Hepatocyte (in vitro differentiated cells): ENCODE measurements at regions not wholly inside any gene's neighbourhood (a gene's known extent, or its start where the extent isn't known, plus 50 kb on each side); places are given as distances from the start of the nearest gene placed in this dataset.

Source experiments
- DNase-seq: peaks from one replicate; pipeline ENCODE4 v3.0.0-alpha.2; 2016; ENCODE audit warnings: low spot score
- H2AFZ ChIP-seq: fragments of 200-600 bp; sonication (generic); 2 replicates; pipeline ENCODE4 v1.6.0; 2016; ENCODE audit warnings: antibody characterized with exemption, mild to moderate bottlenecking
- H3K27ac ChIP-seq: fragments of 200-600 bp; sonication (generic); 2 replicates; pipeline ENCODE4 v1.5.1; 2016; ENCODE audit warnings: mild to moderate bottlenecking
- H3K27me3 ChIP-seq: fragments of 200-600 bp; sonication (generic); 2 replicates; pipeline ENCODE4 v1.6.1; 2016
- H3K36me3 ChIP-seq: fragments of 200-600 bp; sonication (generic); replicated peaks from 2 replicates; pipeline ENCODE4 v1.5.1; 2016; ENCODE audit warnings: low read depth; ENCODE audit not compliant: insufficient read depth
- H3K4me1 ChIP-seq: fragments of 200-600 bp; sonication (generic); 2 replicates; pipeline ENCODE4 v1.5.1; 2016; ENCODE audit warnings: mild to moderate bottlenecking, moderate library complexity; ENCODE audit not compliant: insufficient read depth
- H3K4me2 ChIP-seq: fragments of 200-600 bp; sonication (generic); 2 replicates; pipeline ENCODE4 v1.6.0; 2016
- H3K4me3 ChIP-seq: fragments of 200-600 bp; sonication (generic); 2 replicates; pipeline ENCODE4 v1.5.1; 2016; ENCODE audit warnings: mild to moderate bottlenecking
- H3K79me2 ChIP-seq: fragments of 200-600 bp; sonication (generic); 2 replicates; pipeline ENCODE4 v1.6.0; 2017; ENCODE audit warnings: mild to moderate bottlenecking
- H3K9me2 ChIP-seq: fragments of 200-600 bp; sonication (generic); replicated peaks from 2 replicates; pipeline ENCODE4 v1.6.0; 2017; ENCODE audit warnings: mild to moderate bottlenecking; ENCODE audit not compliant: insufficient read depth
- H3K9me3 ChIP-seq: fragments of 200-600 bp; sonication (generic); 2 replicates; pipeline ENCODE4 v1.5.1; 2016; ENCODE audit warnings: low read depth, mild to moderate bottlenecking
- H4K20me1 ChIP-seq: fragments of 200-600 bp; sonication (generic); 2 replicates; pipeline ENCODE4 v1.6.0; 2016; ENCODE audit warnings: mild to moderate bottlenecking; ENCODE audit not compliant: insufficient read depth, poor library complexity, severe bottlenecking
- EZH2 ChIP-seq: fragments of 200-600 bp; sonication (generic); IDR thresholded peaks from 2 replicates; pipeline ENCODE4 v1.6.1; 2016; ENCODE audit warnings: antibody characterized with exemption, mild to moderate bottlenecking, borderline replicate concordance
- EZH2phosphoT487 ChIP-seq: fragments of 200-600 bp; sonication (generic); IDR thresholded peaks from one replicate; pipeline ENCODE4 v1.6.1; 2018; ENCODE audit warnings: antibody characterized with exemption, mild to moderate bottlenecking, low read depth, moderate library complexity; ENCODE audit not compliant: unreplicated experiment, severe bottlenecking
- WGBS: methylation state at CpG from one replicate; pipeline ENCODE4 v1.1.6; 2016; ENCODE audit warnings: low lambda C conversion rate; ENCODE audit errors: missing lambda C conversion rate; 5-methylcytosine and 5-hydroxymethylcytosine counted together
- TF ChIP-seq, protein P1 (sequence below): fragments of 200-600 bp; sonication (generic); IDR thresholded peaks from 2 replicates; pipeline ENCODE4 v1.5.1; 2016; ENCODE audit warnings: antibody characterized with exemption, mild to moderate bottlenecking; ENCODE audit not compliant: poor library complexity

DNA sequence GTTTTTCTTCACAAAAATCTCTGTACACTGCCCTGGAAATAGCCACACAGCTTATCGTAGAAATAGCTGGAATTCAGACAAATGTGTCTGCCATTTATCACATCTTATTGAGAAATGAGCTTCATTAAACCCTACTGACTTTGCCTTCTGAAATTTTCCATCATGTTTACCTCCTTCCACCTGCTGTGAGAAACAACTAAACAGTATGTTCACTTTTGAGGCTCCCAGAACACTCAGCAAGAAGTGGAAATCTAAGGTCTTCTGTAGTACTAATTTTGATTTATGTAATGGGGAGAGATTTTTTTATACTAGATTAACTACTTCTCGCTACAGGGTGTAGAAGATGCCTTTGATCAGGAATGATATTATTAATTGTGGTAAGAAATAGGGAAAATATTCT is 268.0 kb downstream of the KCNC2 start:
- Histone ChIP-seq H3K79me2 (no peaks in the 10 kb centered on the region), H3K9me3 (no peaks in the 10 kb centered on the region), H3K36me3 (no peaks in the 10 kb centered on the region), H3K27me3 (no peaks in the 10 kb centered on the region), H2AFZ (no peak overlapping the region), H4K20me1 (no peaks in the 10 kb centered on the region), H3K4me3 (no peak overlapping the region), H3K4me1 (no peaks in the 10 kb centered on the region), H3K27ac (no peak overlapping the region), H3K9me2 (no peaks in the 10 kb centered on the region), H3K4me2 (no peak overlapping the region)
- no peak for DNase-seq
- 90% methylated on average over 2 of the region's 2 CpGs for WGBS
- TF ChIP-seq, protein P1, sequence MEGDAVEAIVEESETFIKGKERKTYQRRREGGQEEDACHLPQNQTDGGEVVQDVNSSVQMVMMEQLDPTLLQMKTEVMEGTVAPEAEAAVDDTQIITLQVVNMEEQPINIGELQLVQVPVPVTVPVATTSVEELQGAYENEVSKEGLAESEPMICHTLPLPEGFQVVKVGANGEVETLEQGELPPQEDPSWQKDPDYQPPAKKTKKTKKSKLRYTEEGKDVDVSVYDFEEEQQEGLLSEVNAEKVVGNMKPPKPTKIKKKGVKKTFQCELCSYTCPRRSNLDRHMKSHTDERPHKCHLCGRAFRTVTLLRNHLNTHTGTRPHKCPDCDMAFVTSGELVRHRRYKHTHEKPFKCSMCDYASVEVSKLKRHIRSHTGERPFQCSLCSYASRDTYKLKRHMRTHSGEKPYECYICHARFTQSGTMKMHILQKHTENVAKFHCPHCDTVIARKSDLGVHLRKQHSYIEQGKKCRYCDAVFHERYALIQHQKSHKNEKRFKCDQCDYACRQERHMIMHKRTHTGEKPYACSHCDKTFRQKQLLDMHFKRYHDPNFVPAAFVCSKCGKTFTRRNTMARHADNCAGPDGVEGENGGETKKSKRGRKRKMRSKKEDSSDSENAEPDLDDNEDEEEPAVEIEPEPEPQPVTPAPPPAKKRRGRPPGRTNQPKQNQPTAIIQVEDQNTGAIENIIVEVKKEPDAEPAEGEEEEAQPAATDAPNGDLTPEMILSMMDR = no peak
- TF ChIP-seq EZH2phosphoT487 = no peak
- no peak for TF ChIP-seq EZH2

DNA sequence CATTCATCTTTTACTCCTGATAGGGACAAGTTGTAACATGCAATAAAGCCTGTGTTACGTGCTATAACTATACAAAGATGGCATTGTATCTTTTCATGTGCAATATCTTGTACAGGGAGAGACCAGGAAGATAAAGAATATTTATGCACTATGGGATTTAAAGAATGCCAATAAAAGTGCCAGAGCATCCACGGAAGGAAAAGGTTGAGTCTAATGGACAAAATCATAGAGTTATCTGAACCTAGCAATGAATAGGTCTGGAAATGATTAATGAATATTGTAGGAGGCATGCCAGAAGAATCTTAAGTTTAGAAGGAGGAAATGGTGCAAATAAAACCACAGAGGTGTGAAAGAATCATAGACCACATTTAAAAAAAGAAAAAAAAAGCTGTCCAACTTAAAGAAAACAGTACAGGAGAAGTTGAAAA is 263.9 kb downstream of the KCNC2 start:
- H3K27ac ChIP-seq = no peak overlapping the region
- peak overlapping the region; percentile 9 for H3K4me2 ChIP-seq
- H2AFZ ChIP-seq = no peak overlapping the region
- H3K36me3 ChIP-seq = no peaks in the 10 kb centered on the region
- H3K9me3 ChIP-seq = no peaks in the 10 kb centered on the region
- no peak for TF ChIP-seq EZH2
- TF ChIP-seq EZH2phosphoT487 = no peak
- H3K9me2 ChIP-seq = no peaks in the 10 kb centered on the region
- no peaks in the 10 kb centered on the region for H3K4me1 ChIP-seq
- no peak overlapping the region for H3K4me3 ChIP-seq
- 13% methylated on average over 2 of the region's 2 CpGs for WGBS
- H4K20me1 ChIP-seq = no peaks in the 10 kb centered on the region
- H3K27me3 ChIP-seq = no peaks in the 10 kb centered on the region
- H3K79me2 ChIP-seq = no peaks in the 10 kb centered on the region
- DNase-seq = no peak

DNA sequence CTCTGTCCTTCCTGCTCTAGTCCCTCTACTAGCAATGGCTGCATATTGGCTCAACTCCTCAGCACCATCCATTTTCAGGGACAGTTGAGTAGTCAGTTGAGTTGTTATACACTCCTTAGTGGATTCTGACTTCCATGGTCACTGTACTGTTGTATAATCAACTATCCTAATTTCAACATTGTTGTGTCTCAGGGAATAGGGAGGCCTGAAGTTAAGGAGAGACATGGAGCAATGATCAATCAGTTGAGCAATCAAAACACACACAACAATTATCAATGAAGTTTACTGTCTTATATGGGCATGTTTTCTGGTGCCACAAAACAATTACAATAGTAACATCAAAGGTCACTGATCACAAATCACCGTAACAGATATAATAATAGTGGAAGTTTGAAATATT is 255.9 kb downstream of the KCNC2 start:
- TF ChIP-seq EZH2 = no peak
- TF ChIP-seq EZH2phosphoT487 = no peak
- TF ChIP-seq, protein P1 = no peak
- Histone ChIP-seq H3K27ac (no peak overlapping the region), H3K4me1 (no peaks in the 10 kb centered on the region), H4K20me1 (no peaks in the 10 kb centered on the region), H3K4me2 (no peak overlapping the region), H3K36me3 (no peaks in the 10 kb centered on the region), H3K27me3 (no peaks in the 10 kb centered on the region), H3K9me2 (no peaks in the 10 kb centered on the region), H3K79me2 (no peaks in the 10 kb centered on the region), H2AFZ (no peak overlapping the region), H3K9me3 (peaks cover 8% of the 10 kb centered on the region), H3K4me3 (no peak overlapping the region)
- whole genome bisulfite sequencing = 89% methylated on average over 1 of the region's 1 CpG
- no peak for DNase-seq

DNA sequence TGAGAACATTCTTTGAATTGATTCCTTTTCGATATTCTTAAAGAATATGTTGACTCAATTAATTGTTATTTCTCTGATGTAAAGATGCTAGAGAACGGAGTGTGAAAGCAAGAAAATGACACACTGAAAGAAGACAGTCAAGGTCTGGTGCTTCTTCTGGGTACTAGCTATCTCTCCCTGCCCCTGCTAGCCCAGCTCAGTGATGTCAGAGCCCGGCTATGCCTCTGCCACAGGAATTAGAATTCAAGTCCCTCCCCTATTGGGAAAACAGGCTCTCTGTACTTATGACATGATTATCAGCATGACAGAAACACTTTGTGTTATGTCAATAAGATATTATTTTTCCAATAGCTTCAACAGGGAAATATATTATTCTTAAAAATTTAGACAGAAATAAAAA is 252.4 kb downstream of the KCNC2 start:
- H3K4me1 ChIP-seq = no peaks in the 10 kb centered on the region
- no peak overlapping the region for H3K4me3 ChIP-seq
- no peak overlapping the region for H3K4me2 ChIP-seq
- no peaks in the 10 kb centered on the region for H4K20me1 ChIP-seq
- no peaks in the 10 kb centered on the region for H3K36me3 ChIP-seq
- no peaks in the 10 kb centered on the region for H3K79me2 ChIP-seq
- no peak overlapping the region for H2AFZ ChIP-seq
- H3K27ac ChIP-seq = no peak overlapping the region
- no peaks in the 10 kb centered on the region for H3K27me3 ChIP-seq
- no peaks in the 10 kb centered on the region for H3K9me2 ChIP-seq
- H3K9me3 ChIP-seq = peaks cover 8% of the 10 kb centered on the region
- TF ChIP-seq EZH2 = no peak
- 97% methylated on average over 3 of the region's 3 CpGs for WGBS
- DNase-seq = no peak

DNA sequence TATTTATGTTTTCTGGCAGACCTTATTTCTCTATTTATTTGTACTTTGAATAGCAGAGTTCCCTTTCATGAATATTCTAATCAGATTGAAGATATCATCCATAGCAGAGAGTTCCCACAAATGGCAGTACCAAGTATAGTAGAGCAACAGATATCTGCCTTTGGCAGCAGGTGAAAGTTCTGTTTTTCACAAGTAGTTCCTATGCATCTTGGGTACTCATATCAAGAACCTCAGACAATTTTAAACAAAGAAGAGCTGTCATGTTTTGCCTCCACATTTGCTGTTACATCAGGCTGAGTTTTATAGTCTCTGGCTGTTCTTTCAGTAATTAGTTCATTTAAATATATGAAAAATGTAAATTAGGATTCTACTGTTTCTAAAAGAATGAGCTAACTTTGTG is 252.0 kb downstream of the KCNC2 start:
- Histone ChIP-seq H3K27ac (no peak overlapping the region), H3K4me2 (no peak overlapping the region), H3K27me3 (no peaks in the 10 kb centered on the region), H3K9me2 (no peaks in the 10 kb centered on the region), H3K4me1 (no peaks in the 10 kb centered on the region), H2AFZ (no peak overlapping the region), H3K36me3 (no peaks in the 10 kb centered on the region), H3K79me2 (no peaks in the 10 kb centered on the region), H4K20me1 (no peaks in the 10 kb centered on the region), H3K4me3 (no peak overlapping the region), H3K9me3 (peaks cover 8% of the 10 kb centered on the region)
- TF ChIP-seq EZH2phosphoT487 (no peak), EZH2 (no peak)
- TF ChIP-seq, protein P1 = no peak
- no peak for DNase-seq
